ENCODE measurements at regions not wholly inside any gene's neighbourhood (a gene's known extent, or its start where the extent isn't known, plus 50 kb on each side); places are given as distances from the start of the nearest gene placed in this dataset.
"Not testable (repeated sequence)": the region's sequence is repeated elsewhere in the genome, so short reads cannot be mapped to it uniquely, and the experiment has no call there.

- DNase-seq (ENCODE audit: low spot score) = no peak
These were observed 111.3 kb upstream of the MRI1 start for GRCh38 chr19:13652810-13653590.

GRCh38 chr19:13646758-13647157, 117.6 kb upstream of the MRI1 start:
- DNase-seq (ENCODE audit: low spot score) = no peak

- no peak for DNase-seq (ENCODE audit: low spot score)
These were observed 119.7 kb upstream of the MRI1 start for GRCh38 chr19:13644645-13645044.

- no peak for DNase-seq (ENCODE audit: low spot score)
These were observed 123.7 kb upstream of the MRI1 start for GRCh38 chr19:13640611-13641010.

GRCh38 chr19:13639342-13639929, 124.9 kb upstream of the MRI1 start:
- DNase-seq (ENCODE audit: low spot score) = no peak

- DNase-seq (ENCODE audit: low spot score) = no peak
These were observed 126.7 kb upstream of the MRI1 start for GRCh38 chr19:13637664-13638063.

GRCh38 chr19:13634658-13635057, 128.4 kb upstream of the CACNA1A start:
- no peak for DNase-seq (ENCODE audit: low spot score)

- DNase-seq (ENCODE audit: low spot score) = no peak
These were observed 127.2 kb upstream of the CACNA1A start for GRCh38 chr19:13633522-13633922.

GRCh38 chr19:13633109-13633508, 126.8 kb upstream of the CACNA1A start:
- no peak for DNase-seq (ENCODE audit: low spot score)

GRCh38 chr19:13632164-13632563, 125.9 kb upstream of the CACNA1A start:
- DNase-seq (ENCODE audit: low spot score) = not testable (repeated sequence)

GRCh38 chr19:13629687-13630357, 123.5 kb upstream of the CACNA1A start:
- no peak for DNase-seq (ENCODE audit: low spot score)

- no peak for DNase-seq (ENCODE audit: low spot score)
These were observed 121.3 kb upstream of the CACNA1A start for GRCh38 chr19:13627531-13627930.

GRCh38 chr19:13623716-13624710, 117.7 kb upstream of the CACNA1A start:
- DNase-seq (ENCODE audit: low spot score) = no peak

- DNase-seq (ENCODE audit: low spot score) = no peak
These were observed 116.8 kb upstream of the CACNA1A start for GRCh38 chr19:13622766-13623715.

- DNase-seq (ENCODE audit: low spot score) = peak; percentile 10
These were observed 115.1 kb upstream of the CACNA1A start for GRCh38 chr19:13621413-13621812.

- DNase-seq (ENCODE audit: low spot score) = no peak
These were observed 112.9 kb upstream of the CACNA1A start for GRCh38 chr19:13619203-13619632.

- no peak for DNase-seq (ENCODE audit: low spot score)
These were observed 109.6 kb upstream of the CACNA1A start for GRCh38 chr19:13615890-13616289.

GRCh38 chr19:13613447-13613846, 107.2 kb upstream of the CACNA1A start:
- DNase-seq (ENCODE audit: low spot score) = no peak

- DNase-seq (ENCODE audit: low spot score) = no peak
These were observed 105.3 kb upstream of the CACNA1A start for GRCh38 chr19:13611596-13611995.

GRCh38 chr19:13610039-13610691, 103.9 kb upstream of the CACNA1A start:
- DNase-seq (ENCODE audit: low spot score) = no peak
